Fibroblast of gingiva (primary cell): ENCODE measurements at regions not wholly inside any gene's neighbourhood (a gene's known extent, or its start where the extent isn't known, plus 50 kb on each side); places are given as distances from the start of the nearest gene placed in this dataset.
A peak's percentile ranks its signal among the peaks of the same experiment; 100 is the strongest.

Source experiments
- DNase-seq: peaks from one replicate; pipeline ENCODE4 v3.0.0-alpha.2; 2011; ENCODE audit warnings: low read depth

DNA sequence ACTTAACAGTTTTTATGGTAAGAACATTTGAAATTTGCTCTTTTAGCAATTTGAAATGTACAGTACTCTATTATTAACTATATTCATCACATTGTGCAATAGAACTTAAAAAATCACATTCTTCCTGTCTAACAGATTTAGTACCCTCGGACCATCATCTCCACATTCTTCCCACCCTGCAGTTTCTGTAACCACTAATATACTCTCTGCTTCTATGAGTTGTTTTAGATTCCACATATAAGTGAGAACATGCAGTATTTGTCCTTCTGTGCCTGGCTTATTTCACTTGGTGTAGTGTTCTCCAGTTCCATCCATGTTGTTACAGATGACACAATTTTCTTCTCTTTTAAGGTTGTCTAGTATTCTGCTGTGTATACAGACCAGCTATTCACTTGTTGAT is 88.9 kb upstream of the SEC61G start:
- no peak for DNase-seq

DNA sequence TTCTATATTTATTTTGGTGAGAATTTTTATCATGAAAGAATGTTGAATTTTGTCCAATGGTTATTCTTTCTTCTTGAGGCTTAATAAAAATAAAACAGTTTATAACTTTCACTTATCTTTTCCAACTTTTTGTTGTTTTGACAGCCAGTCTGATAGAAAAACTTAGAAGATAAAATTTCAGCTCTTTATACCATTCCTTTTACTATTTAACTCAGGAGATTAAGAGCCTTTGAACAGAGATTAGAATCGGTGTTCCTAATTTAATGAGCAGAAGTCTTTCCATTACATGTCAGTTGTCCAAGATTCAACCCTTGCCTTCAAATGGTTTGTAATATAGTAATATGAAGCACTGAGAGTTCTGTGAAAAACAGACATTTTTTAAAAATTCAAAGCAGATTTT is 97.8 kb upstream of the SEC61G start:
- no peak for DNase-seq

GRCh38 chr7:54857294-54857693 is 98.3 kb upstream of the SEC61G start:
- no peak for DNase-seq

- DNase-seq = no peak
These were observed 99.1 kb upstream of the SEC61G start for GRCh38 chr7:54858008-54858692.

DNA sequence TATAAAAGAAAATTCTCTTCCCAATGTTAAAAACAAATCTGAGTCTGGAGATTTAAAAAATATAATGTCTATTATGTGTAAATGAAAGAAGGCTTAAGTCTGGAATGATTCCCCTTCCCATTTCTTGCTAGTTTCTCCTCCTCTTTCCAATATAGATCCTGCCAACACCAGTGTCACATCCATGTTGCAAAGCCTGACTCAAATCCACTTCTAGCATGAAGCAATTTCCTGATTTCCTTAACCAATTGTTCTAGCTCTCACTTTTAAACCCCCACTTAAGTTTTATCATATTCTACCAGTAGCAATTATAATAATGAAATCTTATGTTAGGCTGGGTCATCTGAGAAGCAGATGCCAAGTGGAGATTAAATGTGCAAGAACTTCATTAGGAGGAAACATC is 100.1 kb upstream of the SEC61G start:
- DNase-seq = no peak

DNA sequence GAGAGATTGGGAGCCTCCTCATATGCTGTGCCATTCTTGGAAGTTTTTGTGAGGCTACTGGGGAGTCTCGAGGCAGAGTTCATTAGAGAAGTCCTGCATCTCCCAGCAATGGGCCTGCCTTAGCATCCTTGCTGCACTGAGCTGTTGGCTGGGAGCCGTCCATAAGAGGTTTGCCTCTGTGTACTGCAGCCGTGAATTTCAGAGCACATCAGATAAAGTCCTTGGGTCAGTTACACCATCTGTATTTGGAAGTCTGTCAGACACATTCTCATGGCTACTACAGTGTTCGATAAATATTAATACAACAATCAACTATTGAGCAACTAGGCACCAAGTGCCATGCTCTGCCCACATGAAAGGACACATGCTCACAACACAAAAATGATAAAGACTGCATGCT is 100.5 kb upstream of the SEC61G start:
- DNase-seq = no peak

DNA sequence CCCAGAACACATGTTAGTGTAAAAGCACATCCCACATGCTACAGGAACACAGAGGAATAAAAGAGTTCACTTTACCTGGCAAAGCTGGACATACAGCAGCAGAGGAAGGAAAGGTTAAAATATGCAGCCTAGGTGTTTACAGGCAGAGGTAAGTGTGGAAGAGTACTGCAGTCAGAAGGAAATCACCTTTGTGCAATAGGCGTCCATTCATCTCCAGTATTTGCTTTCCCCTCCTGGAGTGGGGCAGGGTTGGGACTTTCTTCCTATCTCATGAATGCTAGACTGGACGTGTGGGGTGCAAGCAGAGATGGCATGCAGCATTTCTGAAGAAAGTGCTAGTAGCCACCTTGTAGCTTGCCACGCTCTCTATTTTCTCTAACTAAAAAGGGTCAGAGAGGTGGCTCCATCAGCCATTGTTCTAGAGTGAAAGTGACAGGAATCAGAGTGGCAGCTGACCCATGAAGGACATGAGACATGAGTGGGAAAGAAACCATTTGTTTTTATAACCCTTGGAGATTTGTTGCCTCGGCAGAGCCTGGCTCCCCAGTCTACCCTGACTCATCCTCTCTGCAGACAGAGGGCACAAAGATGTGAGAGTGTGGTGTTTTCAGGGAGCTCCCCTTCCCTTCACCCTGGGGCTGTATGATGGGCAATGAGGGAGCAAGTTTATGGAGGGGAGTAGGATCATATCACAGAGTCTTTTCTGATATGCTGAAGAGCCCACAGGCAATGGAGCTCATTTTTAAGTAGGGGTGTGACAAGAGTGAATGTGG is 101.2 kb upstream of the SEC61G start:
- DNase-seq = no peak

- no peak for DNase-seq
These were observed 101.8 kb upstream of the SEC61G start for GRCh38 chr7:54860843-54861242.

DNA sequence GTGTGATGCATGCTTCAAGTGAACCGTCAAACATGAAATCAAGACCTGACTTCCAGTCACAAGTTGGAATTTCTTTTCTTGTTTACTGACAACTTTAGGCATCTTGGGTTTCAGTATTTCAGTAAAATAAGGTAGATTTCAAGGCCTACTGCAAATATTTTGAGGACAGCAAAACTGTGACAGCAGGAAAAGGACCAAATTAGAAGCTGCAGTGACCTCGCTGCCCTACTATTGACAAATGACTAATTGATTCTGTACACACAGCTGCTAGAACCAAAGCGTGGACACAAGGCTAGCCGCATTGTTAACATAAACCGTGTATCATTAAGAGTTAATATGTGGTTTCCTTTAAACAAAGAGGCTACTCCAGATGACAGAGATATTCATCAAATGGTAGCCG is 105.7 kb upstream of the SEC61G start:
- DNase-seq = no peak

GRCh38 chr7:54869523-54869922 is 110.5 kb upstream of the SEC61G start:
- DNase-seq = no peak

- DNase-seq = no peak
These were observed 115.8 kb upstream of the SEC61G start for GRCh38 chr7:54874804-54875203.

DNA sequence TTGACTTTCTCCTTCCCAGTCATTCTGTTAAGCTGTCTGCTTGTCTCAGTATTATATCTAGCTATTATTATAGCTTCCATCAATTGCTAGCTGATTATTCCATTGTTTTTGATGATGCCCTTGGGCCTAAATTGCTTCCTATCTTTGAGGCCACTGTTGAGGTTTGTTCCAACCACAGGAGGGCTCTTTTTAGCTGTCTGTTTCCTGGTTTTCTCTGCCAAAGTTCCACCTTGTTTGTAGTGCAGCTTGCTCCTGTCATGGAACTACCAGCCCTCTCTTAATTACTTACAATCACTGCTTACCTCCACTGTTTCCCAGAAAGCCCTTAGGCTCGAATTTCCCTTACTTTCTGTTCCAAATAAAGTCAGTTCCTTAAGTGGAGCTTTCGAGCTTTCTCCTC is 118.7 kb upstream of the SEC61G start:
- DNase-seq = no peak

GRCh38 chr7:54878339-54878738 is 119.3 kb upstream of the SEC61G start:
- peak; percentile 58 for DNase-seq

DNA sequence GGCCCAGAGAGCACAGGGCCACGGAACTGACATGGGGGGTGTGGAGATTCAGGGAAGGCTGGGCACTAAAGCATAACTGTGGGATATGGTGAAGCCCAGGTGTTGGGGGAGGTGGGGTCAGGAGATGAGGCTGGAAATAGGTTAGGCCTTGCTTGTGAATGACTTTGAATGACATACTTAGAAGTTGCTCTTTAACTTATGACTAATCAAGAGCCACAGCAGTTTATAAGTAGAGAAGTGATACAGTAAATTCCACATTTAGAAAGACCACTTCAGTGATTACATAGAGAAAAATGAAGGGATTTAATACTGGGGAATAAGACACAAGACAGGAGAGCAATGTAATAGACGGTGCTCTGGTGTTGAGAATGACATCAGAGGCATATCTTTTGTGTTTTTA is 120.8 kb upstream of the SEC61G start:
- DNase-seq = no peak

- DNase-seq = no peak
These were observed 121.4 kb upstream of the SEC61G start for GRCh38 chr7:54880326-54880989.

- DNase-seq = peak; percentile 29
These were observed 123.0 kb upstream of the SEC61G start for GRCh38 chr7:54881816-54882520.

- no peak for DNase-seq
These were observed 123.7 kb upstream of the SEC61G start for GRCh38 chr7:54882694-54883093.

DNA sequence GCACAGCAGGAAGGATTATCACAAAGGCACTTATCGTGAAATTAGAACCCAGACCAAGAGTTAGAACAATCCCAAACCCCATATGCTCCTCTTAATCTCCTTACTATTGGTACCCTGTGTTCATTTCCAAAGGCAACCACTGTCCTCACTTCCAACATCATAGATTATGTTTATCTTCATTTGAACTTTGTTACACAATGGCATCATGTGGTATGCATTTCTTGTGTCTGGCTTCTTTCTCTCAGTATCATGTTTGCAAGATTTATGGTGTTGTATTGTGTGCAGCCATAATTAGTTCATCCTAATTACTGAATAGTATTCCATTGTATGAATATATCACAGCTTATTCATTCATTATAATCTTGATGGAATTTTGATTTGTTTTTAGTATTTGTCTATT is 124.6 kb upstream of the SEC61G start:
- no peak for DNase-seq

DNA sequence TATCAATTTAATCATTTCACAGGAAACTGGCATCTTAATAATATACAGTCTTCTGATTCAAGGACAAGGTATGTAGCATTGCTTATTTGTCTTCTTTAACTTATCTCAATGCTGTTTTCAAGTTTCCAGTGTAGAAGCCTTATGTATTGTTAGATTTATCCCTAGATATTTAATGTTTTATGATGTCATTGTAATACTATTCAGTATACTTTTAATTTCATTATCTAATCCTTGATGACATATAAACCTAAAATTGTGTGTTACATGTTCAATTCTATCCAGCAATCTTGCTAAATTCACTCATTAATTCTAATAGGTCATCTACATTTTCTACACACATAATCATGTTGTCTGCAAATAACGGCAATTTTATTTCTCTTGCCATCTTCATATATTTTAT is 126.3 kb upstream of the SEC61G start:
- no peak for DNase-seq

- no peak for DNase-seq
These were observed 129.2 kb upstream of the SEC61G start for GRCh38 chr7:54888067-54888733.

GRCh38 chr7:54888734-54889082 is 129.7 kb upstream of the SEC61G start:
- DNase-seq = no peak

DNA sequence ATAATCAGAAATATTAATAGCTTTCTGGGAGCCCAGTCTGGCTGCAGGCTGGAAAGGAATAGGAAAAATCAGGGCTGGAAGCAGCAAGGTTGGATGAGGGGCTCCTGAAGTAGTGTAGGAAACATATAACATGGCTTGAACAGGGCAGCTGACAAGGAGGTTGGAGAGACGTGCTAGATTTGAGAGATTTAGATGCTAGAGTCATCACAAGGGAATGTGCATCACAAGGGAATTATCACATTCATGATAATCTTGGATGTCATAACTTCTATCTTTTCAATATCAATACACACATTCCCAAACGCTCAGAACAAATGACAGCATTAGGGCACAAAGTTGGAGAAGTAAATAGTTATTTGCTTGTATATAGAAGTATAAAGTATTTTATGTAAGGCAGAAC is 120.9 kb upstream of the EGFR start:
- DNase-seq = no peak
